Stimulated activated effector memory CD8-positive, alpha-beta T cell treated with anti-CD3 and anti-CD28 coated beads, Interleukin-12 subunit alpha, Interleukin-12 subunit beta, amount 100 ng/mL, for 72 hours (primary cell): ENCODE measurements at regions not wholly inside any gene's neighbourhood (a gene's known extent, or its start where the extent isn't known, plus 50 kb on each side); places are given as distances from the start of the nearest gene placed in this dataset.

Experiments
- ATAC-seq: fragments of 150-1000 bp; cut with Tn5 transposase; 2 replicates; pipeline ENCODE4 v1.10.0; 2021
- DNase-seq, 2 donors: peaks; one replicate each; pipeline ENCODE4 v3.0.0; 2021 to 2022; ENCODE audit warnings: low spot score in 2 of 2
- H3K27ac Mint-ChIP-seq: one replicate; pipeline ENCODE4 v1.8.0; 2022; ENCODE audit warnings: mild to moderate bottlenecking, mixed read lengths
- H3K36me3 Mint-ChIP-seq: one replicate; pipeline ENCODE4 v1.8.0; 2022; ENCODE audit warnings: mild to moderate bottlenecking, mixed read lengths
- H3K4me1 Mint-ChIP-seq: one replicate; pipeline ENCODE4 v1.8.0; 2022; ENCODE audit warnings: mixed read lengths
- H3K4me3 Mint-ChIP-seq: one replicate; pipeline ENCODE4 v1.8.0; 2022; ENCODE audit warnings: mild to moderate bottlenecking, mixed read lengths
- H3K9me3 Mint-ChIP-seq: one replicate; pipeline ENCODE4 v1.8.0; 2022; ENCODE audit warnings: mixed read lengths

GRCh38 chr4:107562316-107562715 lies 157.7 kb downstream of the PAPSS1 start:
- H3K27ac Mint-ChIP-seq, result no peak overlapping the region
- H3K9me3 Mint-ChIP-seq, result peaks cover 13% of the 10 kb centered on the region
- DNase-seq, result no peak
- no peaks in the 10 kb centered on the region for H3K36me3 Mint-ChIP-seq
- no peak for ATAC-seq
- no peak overlapping the region for H3K4me3 Mint-ChIP-seq
- no peaks in the 10 kb centered on the region for H3K4me1 Mint-ChIP-seq

- no peaks in the 10 kb centered on the region for H3K36me3 Mint-ChIP-seq
- H3K4me1 Mint-ChIP-seq, result no peaks in the 10 kb centered on the region
- no peak overlapping the region for H3K27ac Mint-ChIP-seq
- ATAC-seq (no peak), DNase-seq (no peak)
- H3K4me3 Mint-ChIP-seq, result no peak overlapping the region
- H3K9me3 Mint-ChIP-seq, result peaks cover 10% of the 10 kb centered on the region
These were observed 158.6 kb downstream of the PAPSS1 start for GRCh38 chr4:107561481-107561880.

DNA sequence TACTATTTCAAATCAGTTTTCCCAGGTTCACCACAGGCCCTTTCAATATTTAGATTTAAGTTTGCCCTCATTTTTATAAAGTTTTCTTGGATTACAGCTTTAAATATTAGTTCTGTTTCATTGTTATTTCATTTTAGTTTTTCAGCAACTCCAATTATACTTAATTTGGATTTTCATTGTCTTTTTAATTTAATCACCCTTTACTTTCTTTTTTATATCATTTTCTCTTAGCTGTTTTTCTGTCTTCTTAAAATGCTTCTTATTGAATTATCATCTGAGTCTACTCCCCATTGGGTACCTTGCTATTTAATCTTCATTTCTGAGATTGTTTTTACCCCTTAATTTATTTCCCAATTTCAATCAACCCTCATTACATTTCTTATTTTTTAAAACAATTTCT lies 160.4 kb downstream of the PAPSS1 start:
- Mint-ChIP-seq H3K36me3 (no peaks in the 10 kb centered on the region), H3K9me3 (peaks cover 11% of the 10 kb centered on the region), H3K4me1 (no peaks in the 10 kb centered on the region), H3K27ac (no peak overlapping the region), H3K4me3 (no peak overlapping the region)
- ATAC-seq (no peak), DNase-seq (no peak)

DNA sequence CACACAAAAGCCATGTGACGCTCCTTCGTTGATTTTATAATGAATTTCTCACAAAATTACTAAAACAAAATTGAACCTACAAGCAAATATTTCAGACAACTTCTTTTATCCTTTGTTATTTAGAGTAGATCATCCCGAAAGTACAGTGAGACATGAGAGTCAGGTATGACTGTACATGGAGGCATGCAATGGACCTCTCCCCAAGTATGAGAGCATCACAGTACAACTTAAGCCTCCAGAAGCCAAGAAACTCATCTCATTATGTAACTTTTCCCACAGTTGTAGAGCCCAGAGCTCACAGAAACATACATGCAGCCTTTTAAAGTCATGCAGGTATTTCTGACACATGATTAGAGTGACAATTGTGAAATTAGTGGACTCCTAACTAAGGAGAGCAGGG lies 167.7 kb downstream of the PAPSS1 start:
- no peaks in the 10 kb centered on the region for H3K4me1 Mint-ChIP-seq
- no peak for ATAC-seq
- DNase-seq, result no peak
- no peak overlapping the region for H3K27ac Mint-ChIP-seq
- peaks cover 3% of the 10 kb centered on the region for H3K9me3 Mint-ChIP-seq
- H3K4me3 Mint-ChIP-seq, result no peak overlapping the region
- H3K36me3 Mint-ChIP-seq, result no peaks in the 10 kb centered on the region

DNA sequence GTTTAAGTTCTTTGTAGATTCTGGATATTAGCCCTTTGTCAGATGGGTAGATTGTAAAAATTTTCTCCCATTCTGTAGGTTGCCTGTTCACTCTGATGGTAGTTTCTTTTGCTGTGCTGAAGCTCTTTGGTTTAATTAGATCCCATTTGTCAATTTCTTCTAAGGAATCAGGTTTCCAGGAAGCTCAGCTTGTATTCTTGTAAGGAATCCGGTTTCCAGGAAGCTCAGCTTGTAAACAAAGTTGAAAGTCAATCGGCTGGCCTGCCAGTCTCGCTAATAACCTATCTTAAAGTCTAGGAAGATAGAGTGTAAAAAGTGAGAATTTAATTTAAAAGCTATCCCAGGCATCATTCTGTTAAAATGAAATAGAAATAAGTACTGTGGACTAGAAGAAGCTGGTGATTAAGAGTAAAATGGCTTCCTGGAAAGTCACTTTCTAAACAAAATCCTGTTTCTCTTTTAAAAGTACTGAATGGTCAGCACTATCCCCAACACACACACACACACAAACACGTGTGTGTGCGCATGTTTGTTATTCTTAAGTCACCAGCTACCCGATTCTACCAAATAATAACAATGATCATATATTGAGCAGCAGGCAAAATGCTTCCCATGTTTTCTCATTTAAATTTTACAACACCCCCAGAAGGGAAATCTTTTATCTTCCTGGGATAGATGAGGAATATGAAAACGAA lies 171.7 kb downstream of the PAPSS1 start:
- Mint-ChIP-seq H3K4me3 (no peak overlapping the region), H3K27ac (no peak overlapping the region), H3K9me3 (no peaks in the 10 kb centered on the region)

GRCh38 chr4:107546638-107547037 lies 173.4 kb downstream of the PAPSS1 start:
- Mint-ChIP-seq H3K9me3 (no peaks in the 10 kb centered on the region), H3K4me1 (no peaks in the 10 kb centered on the region), H3K36me3 (no peaks in the 10 kb centered on the region), H3K27ac (no peak overlapping the region), H3K4me3 (no peak overlapping the region)
- DNase-seq (no peak), ATAC-seq (no peak)

More for the DNA sequence above, 171.7 kb downstream of the PAPSS1 start:
- DNase-seq (no peak), ATAC-seq (no peak)
- Mint-ChIP-seq H3K4me1 (no peaks in the 10 kb centered on the region), H3K36me3 (no peaks in the 10 kb centered on the region)

- no peak for ATAC-seq
- Mint-ChIP-seq H3K4me3 (no peak overlapping the region), H3K27ac (no peak overlapping the region), H3K36me3 (no peaks in the 10 kb centered on the region), H3K9me3 (no peaks in the 10 kb centered on the region), H3K4me1 (no peaks in the 10 kb centered on the region)
- no peak for DNase-seq
These were observed 178.5 kb downstream of the PAPSS1 start for GRCh38 chr4:107541511-107541910.

- H3K27ac Mint-ChIP-seq, result no peak overlapping the region
- H3K4me1 Mint-ChIP-seq, result no peaks in the 10 kb centered on the region
- H3K9me3 Mint-ChIP-seq, result no peaks in the 10 kb centered on the region
- no peak for DNase-seq
- no peaks in the 10 kb centered on the region for H3K36me3 Mint-ChIP-seq
- no peak overlapping the region for H3K4me3 Mint-ChIP-seq
- no peak for ATAC-seq
These were observed 188.1 kb downstream of the PAPSS1 start for GRCh38 chr4:107531927-107532326.

- Mint-ChIP-seq H3K36me3 (no peaks in the 10 kb centered on the region), H3K4me1 (no peaks in the 10 kb centered on the region), H3K27ac (no peak overlapping the region), H3K9me3 (no peaks in the 10 kb centered on the region), H3K4me3 (no peak overlapping the region)
- DNase-seq (no peak), ATAC-seq (no peak)
These were observed 199.7 kb downstream of the PAPSS1 start for GRCh38 chr4:107520368-107520767.

DNA sequence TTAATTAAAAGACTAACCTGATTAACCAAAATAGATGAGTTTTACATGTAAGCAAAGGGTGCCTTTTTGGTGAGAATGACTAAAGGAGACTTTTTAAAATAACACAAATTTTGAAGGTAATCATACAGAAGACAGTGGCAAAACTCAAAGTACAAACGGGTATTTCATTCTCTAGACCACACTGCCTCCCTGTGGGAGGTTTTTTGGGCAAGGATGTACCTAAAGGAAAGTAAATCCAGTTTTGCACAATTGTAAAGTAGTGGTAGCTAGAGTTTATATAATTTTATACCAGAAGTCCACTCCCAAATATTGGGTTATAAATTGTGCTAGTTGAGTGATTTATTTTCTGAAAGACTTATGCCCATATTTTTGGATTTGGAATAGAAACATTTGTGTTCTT lies 201.0 kb downstream of the PAPSS1 start:
- Mint-ChIP-seq H3K36me3 (no peaks in the 10 kb centered on the region), H3K27ac (no peak overlapping the region), H3K4me1 (no peaks in the 10 kb centered on the region), H3K4me3 (no peak overlapping the region), H3K9me3 (no peaks in the 10 kb centered on the region)
- DNase-seq (no peak), ATAC-seq (no peak)

- no peak for DNase-seq
- no peak overlapping the region for H3K27ac Mint-ChIP-seq
- no peak for ATAC-seq
- no peak overlapping the region for H3K4me3 Mint-ChIP-seq
- H3K4me1 Mint-ChIP-seq, result no peaks in the 10 kb centered on the region
- no peaks in the 10 kb centered on the region for H3K9me3 Mint-ChIP-seq
- H3K36me3 Mint-ChIP-seq, result no peaks in the 10 kb centered on the region
These were observed 202.0 kb downstream of the PAPSS1 start for GRCh38 chr4:107518076-107518475.

DNA sequence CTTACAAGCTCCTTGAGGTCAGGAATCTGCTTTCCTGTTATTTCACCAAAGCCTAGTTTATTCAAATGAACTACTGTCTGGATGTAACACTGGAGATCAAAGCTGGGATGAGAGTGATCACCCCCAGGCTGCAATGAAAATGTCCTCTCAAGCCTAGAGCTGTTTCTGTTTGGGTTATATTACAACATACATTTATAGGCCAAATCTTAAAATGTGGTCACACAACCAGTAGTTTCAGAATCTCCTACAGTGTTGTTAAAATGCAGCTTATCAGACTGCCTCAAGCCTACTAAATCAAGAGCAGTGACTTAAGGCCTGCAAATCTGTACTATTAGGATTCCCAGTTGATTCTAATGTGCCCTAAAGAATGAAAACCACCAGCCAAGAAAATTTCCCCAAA lies 207.5 kb downstream of the PAPSS1 start:
- no peak overlapping the region for H3K27ac Mint-ChIP-seq
- no peaks in the 10 kb centered on the region for H3K9me3 Mint-ChIP-seq
- no peaks in the 10 kb centered on the region for H3K36me3 Mint-ChIP-seq
- DNase-seq (no peak), ATAC-seq (no peak)
- H3K4me3 Mint-ChIP-seq, result no peak overlapping the region
- no peaks in the 10 kb centered on the region for H3K4me1 Mint-ChIP-seq

DNA sequence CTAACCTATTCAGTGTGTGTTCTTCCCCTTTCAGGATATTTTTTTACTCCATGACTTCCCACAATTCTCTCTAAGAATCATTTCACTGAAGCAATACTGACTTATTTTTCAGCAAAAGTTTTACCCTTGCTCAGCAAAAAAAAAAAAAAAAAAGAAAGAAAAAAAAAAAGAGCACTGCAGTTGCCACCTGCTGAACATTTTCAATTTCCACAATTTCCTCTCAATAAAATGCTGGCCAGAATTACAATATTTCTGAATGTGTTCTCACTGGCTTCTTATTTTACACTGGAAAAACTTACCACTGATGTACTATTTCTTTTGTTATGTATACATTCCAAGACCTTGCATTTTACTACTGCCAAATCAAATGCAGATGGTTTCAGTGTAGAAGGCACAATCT lies 210.4 kb downstream of the PAPSS1 start:
- H3K4me1 Mint-ChIP-seq, result no peaks in the 10 kb centered on the region
- H3K9me3 Mint-ChIP-seq, result peaks cover 1% of the 10 kb centered on the region
- ATAC-seq (no peak), DNase-seq (no peak)
- H3K4me3 Mint-ChIP-seq, result no peak overlapping the region
- no peaks in the 10 kb centered on the region for H3K36me3 Mint-ChIP-seq
- no peak overlapping the region for H3K27ac Mint-ChIP-seq

DNA sequence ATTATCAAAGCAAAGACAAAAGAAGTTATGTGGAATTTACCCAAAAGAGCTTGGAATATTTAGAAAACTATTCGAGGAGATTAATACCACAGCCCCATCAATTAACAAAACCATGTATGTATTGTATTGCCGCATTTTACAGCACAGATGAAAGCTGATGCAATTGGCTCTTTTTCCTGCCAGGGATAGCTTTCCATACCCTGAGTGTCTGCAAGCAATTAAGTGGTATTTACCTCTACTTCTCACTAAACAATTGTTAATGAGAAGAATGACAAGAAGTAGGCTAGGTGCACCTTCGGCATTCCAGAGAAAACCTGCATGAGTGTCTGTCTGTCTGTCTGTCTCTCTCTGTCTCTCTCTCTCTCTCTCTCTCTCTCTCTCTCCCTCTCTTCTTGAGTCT lies 219.5 kb downstream of the PAPSS1 start:
- no peak for DNase-seq
- no peak overlapping the region for H3K4me3 Mint-ChIP-seq
- H3K9me3 Mint-ChIP-seq, result peaks cover 7% of the 10 kb centered on the region
- H3K27ac Mint-ChIP-seq, result no peak overlapping the region
- H3K4me1 Mint-ChIP-seq, result no peaks in the 10 kb centered on the region
- no peaks in the 10 kb centered on the region for H3K36me3 Mint-ChIP-seq
- no peak for ATAC-seq

GRCh38 chr4:107497054-107497453 lies 223.0 kb downstream of the PAPSS1 start:
- Mint-ChIP-seq H3K36me3 (no peaks in the 10 kb centered on the region), H3K4me1 (no peaks in the 10 kb centered on the region), H3K9me3 (peaks cover 7% of the 10 kb centered on the region), H3K27ac (no peak overlapping the region), H3K4me3 (no peak overlapping the region)
- no peak for DNase-seq
- ATAC-seq, result no peak

GRCh38 chr4:107492566-107492965 lies 227.5 kb downstream of the PAPSS1 start:
- Mint-ChIP-seq H3K4me3 (no peak overlapping the region), H3K9me3 (peaks cover 7% of the 10 kb centered on the region), H3K4me1 (no peaks in the 10 kb centered on the region), H3K27ac (no peak overlapping the region), H3K36me3 (no peaks in the 10 kb centered on the region)
- ATAC-seq (no peak), DNase-seq (no peak)

- Mint-ChIP-seq H3K4me3 (no peak overlapping the region), H3K27ac (no peak overlapping the region), H3K9me3 (peaks cover 4% of the 10 kb centered on the region), H3K36me3 (no peaks in the 10 kb centered on the region), H3K4me1 (no peaks in the 10 kb centered on the region)
- ATAC-seq, result no peak
- DNase-seq, result no peak
These were observed 229.9 kb downstream of the PAPSS1 start for GRCh38 chr4:107490116-107490515.
